Hepatocyte (in vitro differentiated cells): ENCODE measurements at regions not wholly inside any gene's neighbourhood (a gene's known extent, or its start where the extent isn't known, plus 50 kb on each side); places are given as distances from the start of the nearest gene placed in this dataset.

Source experiments
- EZH2 ChIP-seq: fragments of 200-600 bp; sonication (generic); IDR thresholded peaks from 2 replicates; pipeline ENCODE4 v1.6.1; 2016; ENCODE audit warnings: antibody characterized with exemption, mild to moderate bottlenecking, borderline replicate concordance
- EZH2phosphoT487 ChIP-seq: fragments of 200-600 bp; sonication (generic); IDR thresholded peaks from one replicate; pipeline ENCODE4 v1.6.1; 2018; ENCODE audit warnings: antibody characterized with exemption, mild to moderate bottlenecking, low read depth, moderate library complexity; ENCODE audit not compliant: unreplicated experiment, severe bottlenecking
- TF ChIP-seq, protein P1 (sequence below): fragments of 200-600 bp; sonication (generic); IDR thresholded peaks from 2 replicates; pipeline ENCODE4 v1.5.1; 2016; ENCODE audit warnings: antibody characterized with exemption, mild to moderate bottlenecking; ENCODE audit not compliant: poor library complexity

DNA sequence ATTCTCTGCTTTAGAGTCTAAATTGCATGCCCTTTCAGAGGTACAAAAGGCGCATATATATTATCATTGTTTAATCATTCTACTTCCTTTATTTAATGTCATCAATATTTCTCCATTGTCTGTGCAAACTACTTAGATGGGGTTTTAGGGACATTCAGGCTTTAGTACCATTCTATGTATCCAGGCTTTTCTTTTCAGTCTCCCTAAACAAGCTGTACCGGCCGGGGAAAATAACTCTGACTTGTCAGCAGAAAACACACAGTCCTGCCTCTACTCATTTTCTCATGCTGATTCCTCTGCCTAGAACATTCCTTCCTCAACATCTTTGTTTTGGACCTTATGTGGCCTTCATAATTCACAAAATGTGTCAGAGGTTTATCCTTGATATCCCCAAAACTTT is 392.1 kb upstream of the DAB2 start:
- TF ChIP-seq, protein P1, sequence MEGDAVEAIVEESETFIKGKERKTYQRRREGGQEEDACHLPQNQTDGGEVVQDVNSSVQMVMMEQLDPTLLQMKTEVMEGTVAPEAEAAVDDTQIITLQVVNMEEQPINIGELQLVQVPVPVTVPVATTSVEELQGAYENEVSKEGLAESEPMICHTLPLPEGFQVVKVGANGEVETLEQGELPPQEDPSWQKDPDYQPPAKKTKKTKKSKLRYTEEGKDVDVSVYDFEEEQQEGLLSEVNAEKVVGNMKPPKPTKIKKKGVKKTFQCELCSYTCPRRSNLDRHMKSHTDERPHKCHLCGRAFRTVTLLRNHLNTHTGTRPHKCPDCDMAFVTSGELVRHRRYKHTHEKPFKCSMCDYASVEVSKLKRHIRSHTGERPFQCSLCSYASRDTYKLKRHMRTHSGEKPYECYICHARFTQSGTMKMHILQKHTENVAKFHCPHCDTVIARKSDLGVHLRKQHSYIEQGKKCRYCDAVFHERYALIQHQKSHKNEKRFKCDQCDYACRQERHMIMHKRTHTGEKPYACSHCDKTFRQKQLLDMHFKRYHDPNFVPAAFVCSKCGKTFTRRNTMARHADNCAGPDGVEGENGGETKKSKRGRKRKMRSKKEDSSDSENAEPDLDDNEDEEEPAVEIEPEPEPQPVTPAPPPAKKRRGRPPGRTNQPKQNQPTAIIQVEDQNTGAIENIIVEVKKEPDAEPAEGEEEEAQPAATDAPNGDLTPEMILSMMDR = no peak
- no peak for TF ChIP-seq EZH2phosphoT487
- TF ChIP-seq EZH2 = no peak
